ENCODE measurements at regions not wholly inside any gene's neighbourhood (a gene's known extent, or its start where the extent isn't known, plus 50 kb on each side); places are given as distances from the start of the nearest gene placed in this dataset.

DNA sequence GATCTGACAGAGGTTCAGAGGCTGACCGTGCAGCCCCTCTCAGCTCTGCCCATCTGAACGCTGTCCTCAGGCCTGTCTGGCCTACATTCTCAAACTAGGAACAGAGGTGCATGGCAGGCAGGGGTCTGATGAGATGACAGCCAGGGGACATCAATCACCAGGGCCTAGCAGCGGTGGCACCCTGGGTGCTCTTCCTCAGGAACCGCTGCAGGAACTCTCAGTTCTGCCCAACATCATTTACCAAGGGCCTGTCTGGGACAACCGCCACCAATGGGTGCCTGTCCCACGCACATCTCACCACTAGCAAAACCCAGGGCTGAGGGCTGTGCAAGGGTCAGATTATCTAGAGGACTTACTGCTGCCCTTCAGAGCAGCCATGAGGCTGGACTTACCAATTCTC lies 245.7 kb downstream of the TOMM20 start:
- Histone ChIP-seq H3K27ac (no peak overlapping the region), H3K4me1 (peaks cover 0 to 29% (median 4%) of the 10 kb centered on the region in 3 donors), H3K27me3 (no peaks in the 10 kb centered on the region), H3K36me3 (no peaks in the 10 kb centered on the region), H3K9me3 (no peaks in the 10 kb centered on the region), H3K4me3 (no peak overlapping the region)
- no peak for TF ChIP-seq POLR2AphosphoS5 (IDR thresholded peaks at IDR 0.05)
- TF ChIP-seq, protein P1, sequence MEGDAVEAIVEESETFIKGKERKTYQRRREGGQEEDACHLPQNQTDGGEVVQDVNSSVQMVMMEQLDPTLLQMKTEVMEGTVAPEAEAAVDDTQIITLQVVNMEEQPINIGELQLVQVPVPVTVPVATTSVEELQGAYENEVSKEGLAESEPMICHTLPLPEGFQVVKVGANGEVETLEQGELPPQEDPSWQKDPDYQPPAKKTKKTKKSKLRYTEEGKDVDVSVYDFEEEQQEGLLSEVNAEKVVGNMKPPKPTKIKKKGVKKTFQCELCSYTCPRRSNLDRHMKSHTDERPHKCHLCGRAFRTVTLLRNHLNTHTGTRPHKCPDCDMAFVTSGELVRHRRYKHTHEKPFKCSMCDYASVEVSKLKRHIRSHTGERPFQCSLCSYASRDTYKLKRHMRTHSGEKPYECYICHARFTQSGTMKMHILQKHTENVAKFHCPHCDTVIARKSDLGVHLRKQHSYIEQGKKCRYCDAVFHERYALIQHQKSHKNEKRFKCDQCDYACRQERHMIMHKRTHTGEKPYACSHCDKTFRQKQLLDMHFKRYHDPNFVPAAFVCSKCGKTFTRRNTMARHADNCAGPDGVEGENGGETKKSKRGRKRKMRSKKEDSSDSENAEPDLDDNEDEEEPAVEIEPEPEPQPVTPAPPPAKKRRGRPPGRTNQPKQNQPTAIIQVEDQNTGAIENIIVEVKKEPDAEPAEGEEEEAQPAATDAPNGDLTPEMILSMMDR (IDR thresholded peaks at IDR 0.05): no peak
- TF ChIP-seq EP300 (IDR thresholded peaks at IDR 0.05): no peak
- TF ChIP-seq POLR2A (IDR thresholded peaks at IDR 0.05): no peak
- no peak for ATAC-seq
- WGBS, 2 donors (ENCODE audit: low coverage in 1 of 2): 80% methylated on average over 1 of the region's 6 CpGs

DNA sequence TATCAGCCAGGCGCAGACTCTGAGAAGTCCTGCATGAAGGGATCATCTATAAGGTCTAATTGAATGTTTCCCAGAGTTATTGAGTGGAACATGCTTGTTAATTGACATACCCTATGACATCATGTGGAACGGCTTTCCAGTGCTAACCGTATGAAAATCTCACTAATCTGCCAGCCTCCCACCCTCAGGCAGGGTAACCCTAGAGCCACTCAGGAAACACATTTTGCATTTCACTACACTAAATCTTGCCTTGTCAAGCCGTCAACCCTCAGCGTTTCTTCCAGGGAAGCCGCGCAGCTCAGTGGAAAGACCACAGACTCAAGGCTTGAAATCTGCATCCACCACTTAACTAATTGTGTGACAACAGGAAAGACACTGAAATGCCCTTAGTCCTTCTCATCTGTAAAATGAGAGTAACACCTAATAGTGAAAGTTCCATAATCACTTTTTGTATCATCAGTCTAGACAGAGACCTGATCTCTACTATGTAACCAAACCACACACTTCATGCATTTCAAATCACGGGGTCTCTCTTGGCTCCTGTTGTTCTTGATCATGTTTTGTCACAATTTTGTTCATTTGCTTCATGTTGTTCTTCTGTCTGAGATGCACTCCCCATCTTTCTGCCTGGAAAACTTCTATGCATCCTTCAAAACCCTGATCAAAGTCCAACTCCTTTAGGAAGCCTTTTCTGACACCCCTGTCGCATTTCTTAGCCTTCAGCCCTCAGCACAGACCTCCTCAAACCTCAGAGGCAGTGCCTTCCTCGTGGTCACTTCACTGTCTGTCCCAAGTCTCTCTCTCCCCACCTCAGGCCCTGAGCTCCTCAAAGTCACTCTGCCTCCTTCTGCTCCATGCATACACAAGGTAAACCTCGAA lies 246.5 kb downstream of the TOMM20 start:
- H3K36me3 ChIP-seq: no peaks in the 10 kb centered on the region
- no peaks in the 10 kb centered on the region for H3K9me3 ChIP-seq
- ATAC-seq: no peak
- H3K27me3 ChIP-seq: no peaks in the 10 kb centered on the region
- TF ChIP-seq POLR2A (IDR thresholded peaks at IDR 0.05) (no peak), POLR2AphosphoS5 (IDR thresholded peaks at IDR 0.05) (no peak), EP300 (IDR thresholded peaks at IDR 0.05) (no peak)
- TF ChIP-seq, protein P1 (IDR thresholded peaks at IDR 0.05): no peak
- peaks cover 0 to 26% (median 4%) of the 10 kb centered on the region in 3 donors for H3K4me1 ChIP-seq
- WGBS, 2 donors (ENCODE audit: low coverage in 1 of 2): 80 to 86% methylated on average over 8 to 11 of the region's 11 CpGs
- H3K27ac ChIP-seq: no peak overlapping the region
- no peak overlapping the region for H3K4me3 ChIP-seq

DNA sequence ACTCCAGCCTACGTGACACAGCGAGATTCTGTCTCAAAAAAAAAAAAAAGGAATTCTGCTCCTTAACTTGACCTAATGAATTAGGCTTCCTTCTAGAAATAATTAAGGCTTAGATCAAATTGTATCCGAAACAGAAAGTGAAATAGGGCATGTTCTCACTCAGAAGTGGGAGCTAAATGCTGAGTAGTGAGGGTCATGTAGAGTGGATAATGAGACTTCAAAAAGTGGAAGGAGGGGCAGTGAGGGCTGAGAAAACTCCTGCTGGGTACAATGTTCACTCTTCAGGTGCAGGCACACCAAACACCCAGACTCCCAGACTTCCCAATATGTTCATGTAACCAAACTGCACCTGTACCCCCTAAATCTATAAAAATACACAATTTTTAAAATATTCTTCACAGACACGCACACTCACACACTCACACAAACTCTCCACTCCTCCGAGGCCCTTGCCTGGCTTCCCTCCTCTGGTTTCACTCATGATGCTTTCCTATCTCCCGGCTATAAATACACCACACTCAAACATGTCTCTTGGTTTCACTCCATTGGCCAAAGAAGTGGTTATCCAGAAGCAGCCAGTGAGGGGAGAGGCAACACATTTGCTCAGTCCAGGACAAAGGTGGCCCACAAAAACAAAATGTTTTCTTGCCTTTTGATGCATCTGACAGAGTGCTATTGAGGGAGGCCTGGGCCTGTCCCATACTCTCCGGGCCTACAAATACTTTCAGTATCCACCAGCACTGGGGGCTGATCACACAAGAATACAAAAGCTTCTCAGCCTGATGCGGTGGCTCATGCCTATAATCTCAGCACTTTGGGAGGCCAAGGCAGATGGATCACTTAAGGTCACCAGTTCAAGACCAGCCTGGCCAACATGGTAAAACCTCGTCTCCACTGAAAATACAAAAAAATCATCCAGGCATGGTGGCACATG lies 249.2 kb downstream of the TOMM20 start:
- Histone ChIP-seq H3K36me3 (no peaks in the 10 kb centered on the region), H3K4me1 (peaks cover 0 to 6% (median 0%) of the 10 kb centered on the region in 3 donors), H3K27me3 (no peaks in the 10 kb centered on the region), H3K9me3 (no peaks in the 10 kb centered on the region), H3K27ac (no peak overlapping the region), H3K4me3 (no peak overlapping the region)
- 77 to 87% methylated on average over 6 to 7 of the region's 9 CpGs for WGBS, 2 donors (ENCODE audit: low coverage in 1 of 2)
- TF ChIP-seq EP300 (IDR thresholded peaks at IDR 0.05): no peak
- TF ChIP-seq POLR2A (IDR thresholded peaks at IDR 0.05): no peak
- TF ChIP-seq, protein P1 (IDR thresholded peaks at IDR 0.05): no peak
- no peak for ATAC-seq

DNA sequence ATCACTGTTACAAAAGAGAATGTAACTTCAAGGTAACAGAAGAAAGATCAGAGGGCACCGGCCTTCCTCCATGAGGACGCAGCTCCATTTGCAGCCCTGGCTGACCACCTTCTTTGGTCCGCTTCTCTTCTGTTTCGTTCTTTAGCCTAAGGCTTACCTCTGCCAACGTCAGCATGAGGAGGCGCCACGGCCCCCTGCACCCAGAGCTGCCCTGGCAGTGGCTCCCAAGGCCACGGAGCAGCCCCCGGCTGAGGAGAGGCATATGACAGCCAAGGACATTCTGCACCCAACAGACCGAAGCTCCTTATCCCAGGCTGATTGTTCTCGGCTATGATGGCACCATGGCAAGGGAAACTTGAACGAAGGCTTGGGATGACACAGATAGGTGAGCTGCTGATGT lies 250.3 kb downstream of the TOMM20 start:
- WGBS, 2 donors (ENCODE audit: low coverage in 1 of 2): 100% methylated on average over 1 to 2 of the region's 12 CpGs
- no peak for ATAC-seq
- H3K27ac ChIP-seq: no peak overlapping the region
- no peaks in the 10 kb centered on the region for H3K36me3 ChIP-seq
- no peak for TF ChIP-seq EP300 (IDR thresholded peaks at IDR 0.05)
- TF ChIP-seq, protein P1 (IDR thresholded peaks at IDR 0.05): no peak
- TF ChIP-seq POLR2A (IDR thresholded peaks at IDR 0.05): no peak
- no peak for TF ChIP-seq POLR2AphosphoS5 (IDR thresholded peaks at IDR 0.05)
- peaks cover 0 to 6% (median 0%) of the 10 kb centered on the region in 3 donors for H3K4me1 ChIP-seq
- no peaks in the 10 kb centered on the region for H3K9me3 ChIP-seq
- H3K4me3 ChIP-seq: no peak overlapping the region
- H3K27me3 ChIP-seq: no peaks in the 10 kb centered on the region
